ENCODE measurements at regions not wholly inside any gene's neighbourhood (a gene's known extent, or its start where the extent isn't known, plus 50 kb on each side); places are given as distances from the start of the nearest gene placed in this dataset.
"Not testable (repeated sequence)": the region's sequence is repeated elsewhere in the genome, so short reads cannot be mapped to it uniquely, and the experiment has no call there.

- TF ChIP-seq CTCF (IDR thresholded peaks at IDR 0.05; ENCODE audit: insufficient read depth, low read depth, low read length); EZH2 (IDR thresholded peaks at IDR 0.05; ENCODE audit: insufficient read depth, low read length): not testable (repeated sequence)
These were observed 214.9 kb upstream of the SGCG start for GRCh38 chr13:22965858-22966239.
